HG03045 (cell line): ENCODE measurements at regions not wholly inside any gene's neighbourhood (a gene's known extent, or its start where the extent isn't known, plus 50 kb on each side); places are given as distances from the start of the nearest gene placed in this dataset.

Source experiments
- ATAC-seq: cut with Tn5 transposase; IDR thresholded peaks from one replicate; pipeline ENCODE4 v1.9.1; 2021; ENCODE audit warnings: mild to moderate bottlenecking, moderate library complexity; ENCODE audit not compliant: unreplicated experiment

- no peak for ATAC-seq
Measured at GRCh38 chr6:163971841-163972838, 557.6 kb downstream of the QKI start.

- ATAC-seq: no peak
Measured at GRCh38 chr6:163970846-163971564, 556.5 kb downstream of the QKI start.

GRCh38 chr6:163965426-163966348 is 551.2 kb downstream of the QKI start:
- no peak for ATAC-seq

DNA sequence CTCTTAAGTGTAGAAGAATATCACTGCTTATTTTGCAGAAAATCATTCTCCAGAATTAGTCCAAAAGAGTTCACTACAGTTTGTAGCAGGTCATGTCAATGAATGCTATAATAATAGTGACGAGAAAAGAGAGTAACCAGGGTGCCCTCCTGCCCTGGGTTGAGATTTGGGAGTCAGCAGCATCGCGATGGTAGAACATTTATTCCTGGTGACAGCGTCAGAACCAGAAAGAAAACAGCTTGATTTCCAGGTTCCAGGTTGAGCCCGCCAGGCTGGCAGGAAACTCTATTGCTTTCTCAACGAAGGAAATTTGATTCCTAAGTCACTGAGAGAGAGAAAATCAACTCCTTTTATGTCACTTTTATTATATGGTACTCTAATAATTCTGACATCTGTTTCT is 550.3 kb downstream of the QKI start:
- ATAC-seq: no peak

GRCh38 chr6:163963205-163964120 is 548.9 kb downstream of the QKI start:
- no peak for ATAC-seq

- ATAC-seq: no peak
Measured at GRCh38 chr6:163962627-163963117, 548.2 kb downstream of the QKI start.

- no peak for ATAC-seq
Measured at GRCh38 chr6:163960128-163960527, 545.6 kb downstream of the QKI start.

DNA sequence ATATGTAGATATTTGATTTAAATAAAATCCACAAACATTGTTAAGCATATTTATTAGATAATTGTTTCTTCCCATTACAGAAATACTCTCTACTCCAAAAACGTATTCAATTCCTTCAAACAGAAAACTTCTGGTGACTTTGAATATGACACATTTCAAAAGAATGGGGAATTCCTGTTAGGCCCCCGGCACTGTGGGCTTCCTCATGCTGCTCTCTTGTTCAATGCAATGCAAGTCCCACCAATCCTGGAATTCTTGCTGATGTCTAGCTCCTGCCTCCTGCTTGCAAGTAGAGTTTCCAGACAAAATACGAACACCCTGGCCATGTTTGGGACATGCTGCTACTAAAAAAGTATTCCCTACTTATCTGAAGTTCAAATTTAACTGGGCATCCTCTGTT is 544.1 kb downstream of the QKI start:
- no peak for ATAC-seq

DNA sequence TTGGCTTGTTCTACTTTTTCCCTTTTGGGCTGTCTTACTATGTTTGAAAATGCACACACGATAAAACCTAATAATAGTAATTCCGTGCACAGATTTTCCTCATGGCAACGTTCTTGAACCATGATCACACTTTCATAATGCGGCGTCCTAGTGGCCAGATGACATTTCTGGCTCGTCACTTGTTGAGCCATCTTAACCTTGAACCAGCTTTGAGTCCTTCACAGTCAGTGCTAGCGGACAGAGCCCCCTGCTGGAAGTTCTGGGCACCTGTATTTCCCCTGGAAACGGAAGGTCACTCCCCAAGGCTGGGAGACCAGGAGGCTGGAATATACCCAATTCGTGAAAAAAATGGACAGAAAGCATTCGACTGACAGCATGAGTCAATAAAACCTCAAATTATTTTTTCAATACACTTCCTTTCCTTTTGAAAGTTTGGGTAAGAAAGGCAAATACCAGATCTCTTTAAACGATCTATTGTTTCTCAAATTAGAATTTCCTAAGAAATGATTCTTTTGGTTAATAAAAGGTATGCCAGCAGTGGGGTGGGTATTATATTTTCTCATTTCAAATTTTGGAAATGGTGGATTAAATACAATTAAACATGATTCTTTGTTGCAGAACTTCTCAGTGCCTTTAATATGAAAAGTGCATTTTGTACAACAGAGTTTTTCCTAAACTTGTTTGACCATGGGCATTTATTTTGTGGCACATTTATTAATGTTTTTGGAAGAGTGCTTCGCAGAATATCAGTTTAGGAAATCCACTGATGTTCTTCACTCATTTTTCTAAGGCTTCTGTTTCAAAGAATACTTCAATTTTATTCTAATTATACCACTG is 542.3 kb downstream of the QKI start:
- peak; percentile 91 for ATAC-seq

DNA sequence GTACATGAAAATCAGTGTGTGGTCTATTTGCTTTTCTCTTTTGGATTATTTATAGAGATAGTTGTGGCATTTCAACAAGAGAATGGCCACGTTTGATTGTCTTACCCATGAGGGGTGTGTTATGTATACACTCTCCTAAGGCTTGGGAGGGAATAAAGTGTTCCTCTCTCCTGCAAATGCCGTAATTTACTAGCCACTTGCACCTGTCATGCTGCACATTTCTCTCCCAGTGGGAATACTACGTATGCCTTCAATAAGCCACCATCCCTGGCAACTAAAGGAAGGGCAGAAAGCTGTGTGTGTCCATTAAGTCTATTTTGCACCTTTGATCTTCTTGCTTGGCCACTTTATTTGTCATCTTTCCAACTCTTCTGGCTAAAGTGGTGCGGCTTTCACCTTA is 541.2 kb downstream of the QKI start:
- ATAC-seq: no peak

DNA sequence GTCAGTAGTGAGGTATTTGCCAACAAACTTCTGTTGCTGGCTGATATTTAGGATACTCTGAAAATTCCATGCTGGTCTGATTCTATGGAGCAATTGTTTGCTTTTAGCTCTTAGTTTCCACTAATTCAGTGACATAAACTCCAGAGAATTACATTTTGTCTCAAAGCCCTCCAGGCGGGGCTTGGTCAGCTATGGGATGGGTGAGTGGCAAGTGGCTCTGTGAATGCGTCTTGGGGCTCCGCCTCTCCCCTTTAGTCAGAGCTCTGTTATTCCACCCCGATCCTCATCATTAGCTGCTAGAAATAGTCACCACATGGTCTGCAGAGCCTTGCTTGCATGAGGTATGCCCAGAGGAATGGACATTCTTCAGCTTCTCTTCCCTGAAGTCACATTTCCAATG is 540.6 kb downstream of the QKI start:
- ATAC-seq: no peak

DNA sequence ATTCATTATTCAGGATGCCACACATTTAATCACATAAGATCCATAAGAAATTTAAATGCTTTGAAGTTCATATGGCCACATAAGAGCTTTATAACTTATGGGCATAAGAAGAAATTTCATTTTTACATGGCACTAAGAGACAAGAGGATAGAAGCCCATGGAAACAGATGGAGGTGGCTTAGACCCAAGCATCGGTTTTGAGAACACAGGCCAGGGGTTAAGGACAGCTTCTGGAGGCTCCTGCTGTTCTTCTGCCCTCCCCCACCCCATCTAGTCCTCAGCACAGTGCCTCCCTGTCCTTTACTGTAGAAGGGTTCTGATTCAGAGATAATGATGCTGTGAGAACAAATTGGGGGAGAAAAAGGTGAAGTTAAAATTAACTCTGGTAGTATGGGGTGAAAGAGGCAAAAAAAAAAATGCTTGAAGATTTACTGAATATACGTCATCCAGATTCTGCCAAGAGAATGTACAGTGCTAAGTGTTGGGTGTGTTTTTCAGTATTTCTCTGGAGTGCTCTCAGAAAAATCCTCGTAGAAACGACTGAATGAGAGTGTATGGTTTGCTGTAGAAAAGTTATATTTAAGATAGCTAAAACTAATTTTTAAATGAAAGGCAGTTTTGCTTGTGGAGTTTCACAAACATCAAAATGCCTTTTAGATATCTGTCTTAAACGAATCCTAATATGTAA is 539.7 kb downstream of the QKI start:
- ATAC-seq: no peak

- no peak for ATAC-seq
Measured at GRCh38 chr6:163952005-163952404, 537.5 kb downstream of the QKI start.

- ATAC-seq: no peak
Measured at GRCh38 chr6:163951326-163951725, 536.8 kb downstream of the QKI start.

DNA sequence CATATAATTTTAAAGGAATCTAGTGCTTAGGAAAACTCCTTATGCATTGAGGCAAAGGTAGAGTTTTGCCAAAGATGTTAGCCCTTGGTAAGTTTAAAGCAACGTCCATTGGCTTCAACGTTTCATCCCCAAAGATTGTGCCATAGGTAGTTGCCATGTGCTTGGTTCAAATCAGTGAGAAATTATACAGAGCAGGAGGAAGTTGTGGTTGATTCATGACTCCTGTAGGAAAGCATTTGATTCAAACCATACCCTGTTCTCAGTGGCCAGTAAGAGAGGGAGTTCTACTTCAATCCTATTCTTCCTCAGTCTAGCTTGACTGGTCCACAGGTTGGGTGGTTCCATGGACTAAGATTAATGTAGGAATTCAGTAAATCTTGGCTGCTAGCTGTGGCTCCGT is 535.6 kb downstream of the QKI start:
- no peak for ATAC-seq

DNA sequence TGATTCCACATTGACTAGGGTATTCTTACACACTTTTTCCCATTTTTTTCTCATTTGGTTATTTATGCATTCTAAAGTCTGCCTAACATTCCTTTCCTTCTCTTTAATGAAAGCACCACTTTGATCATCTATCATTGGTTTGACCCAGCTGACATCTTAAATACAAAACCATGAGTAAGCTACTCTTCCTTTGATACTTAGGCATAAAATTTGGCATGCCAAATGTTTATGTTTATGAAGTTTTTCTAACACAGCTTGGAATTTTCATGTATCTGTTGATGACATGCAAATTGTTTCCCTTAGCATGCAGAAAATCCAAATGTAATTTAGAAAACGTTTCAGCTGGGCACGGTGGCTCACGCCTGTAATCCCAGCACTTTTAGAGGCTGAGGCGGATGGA is 534.9 kb downstream of the QKI start:
- ATAC-seq: no peak

GRCh38 chr6:163948250-163948649 is 533.7 kb downstream of the QKI start:
- no peak for ATAC-seq

DNA sequence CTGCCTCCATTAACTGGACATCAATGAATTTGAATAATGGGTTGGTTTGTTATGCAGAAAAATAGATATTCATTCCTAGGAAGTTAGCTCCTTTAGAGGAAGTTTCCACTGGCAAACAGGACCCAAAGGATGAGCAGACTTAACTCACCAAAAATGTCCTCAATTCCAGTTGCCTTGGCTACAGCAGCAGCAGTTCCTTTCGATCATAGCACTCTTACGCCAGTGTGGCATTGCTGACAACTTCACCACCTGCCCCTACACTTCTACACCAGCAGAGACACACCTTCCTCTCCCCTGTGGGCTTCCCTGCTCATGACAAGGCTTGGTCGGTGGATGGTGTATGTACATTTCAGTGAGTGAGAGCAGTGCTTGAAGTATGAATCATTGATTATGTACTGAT is 532.8 kb downstream of the QKI start:
- ATAC-seq: no peak
